ENCODE measurements at regions not wholly inside any gene's neighbourhood (a gene's known extent, or its start where the extent isn't known, plus 50 kb on each side); places are given as distances from the start of the nearest gene placed in this dataset.

DNA sequence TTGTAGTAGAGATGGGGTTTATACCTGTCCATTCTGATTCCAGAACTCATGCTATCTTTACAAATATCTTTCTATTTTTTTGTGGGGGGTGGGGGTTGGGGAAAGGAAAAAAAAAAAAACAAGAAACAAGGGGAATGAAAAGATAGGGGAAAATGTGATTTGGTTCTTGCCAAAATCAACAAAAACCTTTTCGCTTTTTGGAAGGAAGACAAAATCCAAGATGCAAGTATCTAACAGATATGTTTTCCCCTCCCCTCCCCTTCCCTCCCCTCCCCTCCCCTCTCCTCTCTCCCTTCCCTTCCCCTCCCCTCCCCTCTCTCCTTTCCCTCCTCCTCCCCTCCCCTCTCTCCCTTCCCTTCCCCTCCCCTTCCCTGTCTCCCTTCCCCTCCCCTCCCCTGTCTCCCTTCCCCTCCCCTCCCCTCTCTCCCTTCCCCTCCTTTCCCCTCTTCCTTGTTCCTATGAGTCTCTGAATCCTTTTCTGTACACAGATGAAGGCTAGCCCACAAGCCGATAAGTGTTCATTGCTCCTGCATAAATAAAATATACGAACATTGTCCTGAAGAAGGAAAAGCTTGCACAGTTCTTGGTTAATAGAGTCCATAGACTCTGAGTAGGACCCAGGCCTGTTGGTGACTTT, 551.9 kb downstream of the EDEM1 start:
- no peak overlapping the region for H3K4me3 ChIP-seq
- no peaks in the 10 kb centered on the region for H3K36me3 ChIP-seq (ENCODE audit: low read depth, missing control alignments)
- no peak overlapping the region for H3K27ac ChIP-seq
- no peaks in the 10 kb centered on the region for H3K4me1 ChIP-seq
- no peaks in the 10 kb centered on the region for H3K27me3 ChIP-seq
- DNase-seq, result no peak
- WGBS, 2 donors, result 63 to 94% methylated on average over 3 of the region's 3 CpGs
- no peak for TF ChIP-seq POLR2A (IDR thresholded peaks at IDR 0.05)
- TF ChIP-seq, protein P1, sequence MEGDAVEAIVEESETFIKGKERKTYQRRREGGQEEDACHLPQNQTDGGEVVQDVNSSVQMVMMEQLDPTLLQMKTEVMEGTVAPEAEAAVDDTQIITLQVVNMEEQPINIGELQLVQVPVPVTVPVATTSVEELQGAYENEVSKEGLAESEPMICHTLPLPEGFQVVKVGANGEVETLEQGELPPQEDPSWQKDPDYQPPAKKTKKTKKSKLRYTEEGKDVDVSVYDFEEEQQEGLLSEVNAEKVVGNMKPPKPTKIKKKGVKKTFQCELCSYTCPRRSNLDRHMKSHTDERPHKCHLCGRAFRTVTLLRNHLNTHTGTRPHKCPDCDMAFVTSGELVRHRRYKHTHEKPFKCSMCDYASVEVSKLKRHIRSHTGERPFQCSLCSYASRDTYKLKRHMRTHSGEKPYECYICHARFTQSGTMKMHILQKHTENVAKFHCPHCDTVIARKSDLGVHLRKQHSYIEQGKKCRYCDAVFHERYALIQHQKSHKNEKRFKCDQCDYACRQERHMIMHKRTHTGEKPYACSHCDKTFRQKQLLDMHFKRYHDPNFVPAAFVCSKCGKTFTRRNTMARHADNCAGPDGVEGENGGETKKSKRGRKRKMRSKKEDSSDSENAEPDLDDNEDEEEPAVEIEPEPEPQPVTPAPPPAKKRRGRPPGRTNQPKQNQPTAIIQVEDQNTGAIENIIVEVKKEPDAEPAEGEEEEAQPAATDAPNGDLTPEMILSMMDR (IDR thresholded peaks at IDR 0.05), result no peak
- intact Hi-C loops (cut with DNase I; ENCODE audit: low total_unique reads), result no loop called here
- H3K9me3 ChIP-seq, result no peaks in the 10 kb centered on the region

DNA sequence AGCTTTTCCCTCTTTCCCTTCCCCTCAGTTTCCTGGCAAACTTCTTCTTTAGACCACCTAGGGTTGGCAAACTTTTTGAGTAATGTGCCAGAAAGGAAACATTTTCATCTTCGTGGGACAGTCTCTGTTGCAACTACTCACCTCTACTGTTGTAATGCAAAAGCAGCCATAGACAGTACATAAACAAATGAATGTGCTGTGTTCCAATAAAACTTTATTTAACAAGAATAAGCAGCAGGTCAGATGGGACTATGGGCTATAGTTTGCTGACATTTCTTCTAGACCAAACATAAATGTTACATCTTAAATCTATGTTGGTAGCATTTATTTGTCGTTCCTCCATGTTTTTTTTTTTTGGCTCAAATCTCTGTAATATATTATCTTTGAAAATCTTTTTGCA, 552.4 kb downstream of the EDEM1 start:
- no peak overlapping the region for H3K4me3 ChIP-seq
- H3K36me3 ChIP-seq (ENCODE audit: low read depth, missing control alignments), result no peaks in the 10 kb centered on the region
- H3K27me3 ChIP-seq, result no peaks in the 10 kb centered on the region
- no peak for DNase-seq
- H3K4me1 ChIP-seq, result no peaks in the 10 kb centered on the region
- no peaks in the 10 kb centered on the region for H3K9me3 ChIP-seq
- no peak overlapping the region for H3K27ac ChIP-seq
- no peak for TF ChIP-seq POLR2A (IDR thresholded peaks at IDR 0.05)
- TF ChIP-seq, protein P1 (IDR thresholded peaks at IDR 0.05), result no peak
- intact Hi-C loops (cut with DNase I; ENCODE audit: low total_unique reads), result no loop called here
- WGBS, 2 donors, result 71 to 81% methylated on average over 2 of the region's 2 CpGs

DNA sequence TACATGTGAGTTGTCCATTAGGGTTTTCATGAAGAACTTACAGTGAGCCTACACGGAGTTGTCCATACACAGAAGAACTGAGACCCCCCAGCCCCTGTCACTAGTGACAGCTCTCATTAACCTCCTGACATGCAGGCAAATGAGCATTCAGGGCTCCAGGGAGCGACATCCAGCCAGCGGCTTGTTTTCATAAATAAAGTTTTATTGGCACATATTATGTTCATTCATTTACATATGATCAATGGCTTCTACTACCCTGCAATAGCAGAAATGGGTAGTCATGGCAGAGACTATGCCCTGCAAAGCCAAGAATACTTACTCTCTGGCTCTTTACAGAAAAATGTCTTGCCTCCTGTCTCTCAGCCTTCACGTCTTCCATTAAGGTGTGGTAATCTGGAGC, 553.5 kb downstream of the EDEM1 start:
- H3K4me3 ChIP-seq, result no peak overlapping the region
- H3K9me3 ChIP-seq, result no peaks in the 10 kb centered on the region
- H3K4me1 ChIP-seq, result no peaks in the 10 kb centered on the region
- intact Hi-C loops (cut with DNase I; ENCODE audit: low total_unique reads), result no loop called here
- H3K27me3 ChIP-seq, result no peaks in the 10 kb centered on the region
- TF ChIP-seq, protein P1 (IDR thresholded peaks at IDR 0.05), result no peak
- TF ChIP-seq POLR2A (IDR thresholded peaks at IDR 0.05), result no peak
- DNase-seq, result no peak
- WGBS, 2 donors, result 83 to 93% methylated on average over 4 of the region's 4 CpGs
- no peaks in the 10 kb centered on the region for H3K36me3 ChIP-seq (ENCODE audit: low read depth, missing control alignments)
- H3K27ac ChIP-seq, result no peak overlapping the region

DNA sequence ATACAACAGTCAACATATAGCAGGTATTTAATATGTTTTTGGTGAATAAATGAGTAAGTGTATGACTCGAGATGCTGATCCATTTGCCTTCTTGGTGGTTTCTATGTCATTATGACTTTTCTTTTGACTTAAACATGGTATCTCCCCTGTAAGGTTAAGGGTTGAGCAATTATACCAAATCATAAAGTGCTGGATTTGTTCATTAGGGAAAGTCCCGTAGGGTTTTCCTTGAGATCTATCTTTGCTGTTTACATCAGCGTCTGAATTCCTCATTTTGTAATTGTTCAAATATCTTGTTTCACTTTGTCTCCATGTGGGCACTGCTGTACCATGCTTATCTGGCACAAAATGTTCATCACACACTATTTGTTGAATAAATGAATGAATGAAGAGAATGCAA, 562.6 kb downstream of the EDEM1 start:
- Histone ChIP-seq H3K4me1 (peaks cover 16% of the 10 kb centered on the region), H3K9me3 (no peaks in the 10 kb centered on the region), H3K4me3 (no peak overlapping the region), H3K27me3 (no peaks in the 10 kb centered on the region), H3K36me3 (ENCODE audit: low read depth, missing control alignments) (no peaks in the 10 kb centered on the region), H3K27ac (no peak overlapping the region)
- DNase-seq, result no peak
- WGBS, 2 donors, result 59 to 80% methylated on average over 3 of the region's 3 CpGs
- TF ChIP-seq, protein P1 (IDR thresholded peaks at IDR 0.05), result no peak
- no peak for TF ChIP-seq POLR2A (IDR thresholded peaks at IDR 0.05)
- intact Hi-C loops (cut with DNase I; ENCODE audit: low total_unique reads), result no loop called here

Data from testis (tissue), 2 donors.